ENCODE measurements at regions not wholly inside any gene's neighbourhood (a gene's known extent, or its start where the extent isn't known, plus 50 kb on each side); places are given as distances from the start of the nearest gene placed in this dataset.

- TF ChIP-seq CTCF (IDR thresholded peaks at IDR 0.05): no peak
- TF ChIP-seq EP300 (IDR thresholded peaks at IDR 0.05): no peak
- TF ChIP-seq POLR2A (IDR thresholded peaks at IDR 0.05): no peak
Measured at GRCh38 chr16:64047878-64048277, 1074.0 kb downstream of the CDH11 start.

All from stomach (tissue), 4 donors.